Fibroblast of mammary gland (primary cell): ENCODE measurements at regions not wholly inside any gene's neighbourhood (a gene's known extent, or its start where the extent isn't known, plus 50 kb on each side); places are given as distances from the start of the nearest gene placed in this dataset.
"Not testable (repeated sequence)": the region's sequence is repeated elsewhere in the genome, so short reads cannot be mapped to it uniquely, and the experiment has no call there.

Source experiments
- DNase-seq: peaks from one replicate; pipeline ENCODE4 v3.0.0-alpha.2; 2010; ENCODE audit warnings: low read depth
- H3K4me3 ChIP-seq: 2 replicates; pipeline ENCODE4 v1.5.1; 2011; ENCODE audit warnings: low read depth, mild to moderate bottlenecking, low read length, moderate library complexity; ENCODE audit not compliant: control insufficient read depth
- TF ChIP-seq, protein P1 (sequence below): conservative IDR thresholded peaks from 2 replicates; pipeline ENCODE4 v1.5.1; 2011; ENCODE audit warnings: low read depth, low read length, inconsistent platforms; ENCODE audit not compliant: control insufficient read depth, insufficient read depth

- no peak overlapping the region for H3K4me3 ChIP-seq
- no peak for DNase-seq
- TF ChIP-seq, protein P1, sequence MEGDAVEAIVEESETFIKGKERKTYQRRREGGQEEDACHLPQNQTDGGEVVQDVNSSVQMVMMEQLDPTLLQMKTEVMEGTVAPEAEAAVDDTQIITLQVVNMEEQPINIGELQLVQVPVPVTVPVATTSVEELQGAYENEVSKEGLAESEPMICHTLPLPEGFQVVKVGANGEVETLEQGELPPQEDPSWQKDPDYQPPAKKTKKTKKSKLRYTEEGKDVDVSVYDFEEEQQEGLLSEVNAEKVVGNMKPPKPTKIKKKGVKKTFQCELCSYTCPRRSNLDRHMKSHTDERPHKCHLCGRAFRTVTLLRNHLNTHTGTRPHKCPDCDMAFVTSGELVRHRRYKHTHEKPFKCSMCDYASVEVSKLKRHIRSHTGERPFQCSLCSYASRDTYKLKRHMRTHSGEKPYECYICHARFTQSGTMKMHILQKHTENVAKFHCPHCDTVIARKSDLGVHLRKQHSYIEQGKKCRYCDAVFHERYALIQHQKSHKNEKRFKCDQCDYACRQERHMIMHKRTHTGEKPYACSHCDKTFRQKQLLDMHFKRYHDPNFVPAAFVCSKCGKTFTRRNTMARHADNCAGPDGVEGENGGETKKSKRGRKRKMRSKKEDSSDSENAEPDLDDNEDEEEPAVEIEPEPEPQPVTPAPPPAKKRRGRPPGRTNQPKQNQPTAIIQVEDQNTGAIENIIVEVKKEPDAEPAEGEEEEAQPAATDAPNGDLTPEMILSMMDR = no peak
Observed at GRCh38 chr3:66552846-66553245, 52.0 kb upstream of the LRIG1 start.

GRCh38 chr3:66553441-66554113 lies 52.8 kb upstream of the LRIG1 start:
- TF ChIP-seq, protein P1 = no peak
- no peak for DNase-seq
- no peak overlapping the region for H3K4me3 ChIP-seq

- H3K4me3 ChIP-seq = no peak overlapping the region
- peak; percentile 45 for DNase-seq
- TF ChIP-seq, protein P1 = no peak
Observed at GRCh38 chr3:66554178-66554577, 53.4 kb upstream of the LRIG1 start.

GRCh38 chr3:66555214-66555844 lies 54.5 kb upstream of the LRIG1 start:
- peak; percentile 19 for DNase-seq
- no peak overlapping the region for H3K4me3 ChIP-seq
- TF ChIP-seq, protein P1 = no peak

DNA sequence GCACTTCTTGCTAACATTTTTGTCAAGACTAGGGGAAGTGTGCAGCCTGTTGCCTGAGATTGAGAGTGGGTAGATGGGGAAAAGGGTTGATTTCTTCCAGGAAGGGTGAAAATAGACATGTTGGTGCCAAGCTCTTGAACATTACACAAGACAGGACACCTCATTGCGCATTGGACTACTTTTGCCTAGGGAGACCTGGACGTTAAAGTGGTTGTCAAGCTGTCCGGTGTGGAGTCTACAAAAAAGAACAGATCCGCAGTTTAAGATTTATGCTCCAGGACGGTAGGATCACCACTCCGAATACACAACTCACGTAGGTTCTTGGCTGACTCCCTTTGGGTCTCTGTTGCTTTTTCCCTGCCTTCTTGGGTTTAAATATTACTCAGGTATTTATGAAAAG lies 56.3 kb upstream of the LRIG1 start:
- DNase-seq = no peak
- TF ChIP-seq, protein P1 = no peak
- no peak overlapping the region for H3K4me3 ChIP-seq

DNA sequence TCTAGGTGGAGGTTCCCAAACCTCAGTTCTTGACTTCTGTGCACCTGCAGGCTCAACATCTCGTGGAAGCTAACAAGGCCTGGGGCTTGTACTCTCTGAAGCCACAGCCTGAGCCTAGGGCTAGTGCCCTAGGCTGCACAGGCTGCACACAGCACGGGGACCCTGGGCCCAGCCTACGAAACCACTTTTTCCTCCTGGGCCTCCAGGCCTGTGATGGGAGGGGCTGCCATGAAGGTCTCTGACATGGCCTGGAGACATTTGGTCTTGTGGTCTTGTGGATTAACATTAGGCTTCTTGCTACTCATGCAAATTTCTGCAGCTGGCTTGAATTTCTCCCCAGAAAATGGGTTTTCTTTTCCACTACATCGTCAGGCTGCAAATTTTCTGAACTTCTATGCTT lies 59.1 kb upstream of the LRIG1 start:
- DNase-seq, H3K4me3 ChIP-seq: not testable (repeated sequence)

DNA sequence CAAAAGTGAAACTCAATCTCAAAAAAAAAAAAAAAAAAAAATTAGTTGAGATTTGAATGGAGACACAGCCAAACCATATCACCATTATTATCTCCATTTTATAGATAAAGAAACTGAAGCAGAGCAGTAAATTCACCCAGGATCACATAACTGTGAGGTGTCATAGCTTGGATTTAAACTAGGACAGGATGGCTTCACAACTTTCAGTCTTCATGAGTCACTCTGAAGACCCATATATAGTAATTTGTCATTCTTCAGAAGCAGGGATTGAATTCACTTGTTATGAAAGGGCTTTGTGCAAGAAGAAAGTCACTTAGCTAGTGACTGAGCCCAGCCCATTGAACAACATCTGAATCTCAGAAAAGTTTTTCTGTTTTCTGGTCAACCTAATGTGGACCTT lies 60.5 kb upstream of the LRIG1 start:
- no peak overlapping the region for H3K4me3 ChIP-seq
- DNase-seq = peak; percentile 5
- TF ChIP-seq, protein P1 = no peak
